ENCODE measurements at regions not wholly inside any gene's neighbourhood (a gene's known extent, or its start where the extent isn't known, plus 50 kb on each side); places are given as distances from the start of the nearest gene placed in this dataset.

GRCh38 chr17:34098699-34099098, 156.4 kb upstream of the CCL2 start:
- DNase-seq = no peak
- peaks cover 1 to 7% (median 5%) of the 10 kb centered on the region in 3 donors for H3K27me3 Mint-ChIP-seq (ENCODE audit: low read depth in 3 of 3)
- no peaks in the 10 kb centered on the region for H3K4me1 Mint-ChIP-seq
- no peak overlapping the region for H3K27ac Mint-ChIP-seq
- H3K36me3 Mint-ChIP-seq = no peaks in the 10 kb centered on the region
- H3K4me3 Mint-ChIP-seq = no peak overlapping the region
- H3K9me3 Mint-ChIP-seq = no peaks in the 10 kb centered on the region

GRCh38 chr17:34099859-34100515, 155.1 kb upstream of the CCL2 start:
- DNase-seq = no peak
- H3K36me3 Mint-ChIP-seq = no peaks in the 10 kb centered on the region
- H3K4me3 Mint-ChIP-seq = no peak overlapping the region
- no peak overlapping the region for H3K27ac Mint-ChIP-seq
- H3K4me1 Mint-ChIP-seq = no peaks in the 10 kb centered on the region
- no peaks in the 10 kb centered on the region for H3K9me3 Mint-ChIP-seq
- H3K27me3 Mint-ChIP-seq (ENCODE audit: low read depth in 3 of 3) = peaks cover 1 to 7% (median 5%) of the 10 kb centered on the region in 3 donors

GRCh38 chr17:34107019-34107418, 148.1 kb upstream of the CCL2 start:
- Mint-ChIP-seq H3K9me3 (no peaks in the 10 kb centered on the region), H3K36me3 (no peaks in the 10 kb centered on the region), H3K4me3 (no peak overlapping the region), H3K27me3 (ENCODE audit: low read depth in 3 of 3) (peaks cover 6 to 16% (median 7%) of the 10 kb centered on the region in 3 donors), H3K27ac (no peak overlapping the region), H3K4me1 (no peaks in the 10 kb centered on the region)
- DNase-seq = no peak

- peaks cover 0 to 2% (median 0%) of the 10 kb centered on the region in 6 donors for H3K9me3 Mint-ChIP-seq
- no peak overlapping the region for H3K4me3 Mint-ChIP-seq
- peaks cover 4 to 19% (median 9%) of the 10 kb centered on the region in 3 donors for H3K27me3 Mint-ChIP-seq (ENCODE audit: low read depth in 3 of 3)
- H3K27ac Mint-ChIP-seq = no peak overlapping the region
- no peaks in the 10 kb centered on the region for H3K4me1 Mint-ChIP-seq
- H3K36me3 Mint-ChIP-seq = no peaks in the 10 kb centered on the region
- no peak for DNase-seq
Measured at GRCh38 chr17:34110315-34110714, 144.8 kb upstream of the CCL2 start.

- peaks cover 0 to 2% (median 0%) of the 10 kb centered on the region in 6 donors for H3K9me3 Mint-ChIP-seq
- DNase-seq = no peak
- H3K27me3 Mint-ChIP-seq (ENCODE audit: low read depth in 3 of 3) = peaks cover 2 to 21% (median 6%) of the 10 kb centered on the region in 3 donors
- no peaks in the 10 kb centered on the region for H3K36me3 Mint-ChIP-seq
- no peak overlapping the region for H3K4me3 Mint-ChIP-seq
- H3K27ac Mint-ChIP-seq = no peak overlapping the region
- H3K4me1 Mint-ChIP-seq = no peaks in the 10 kb centered on the region
Measured at GRCh38 chr17:34113089-34113488, 142.0 kb upstream of the CCL2 start.

- Mint-ChIP-seq H3K27ac (no peak overlapping the region), H3K27me3 (ENCODE audit: low read depth in 3 of 3) (peaks cover 2 to 21% (median 6%) of the 10 kb centered on the region in 3 donors), H3K4me1 (no peaks in the 10 kb centered on the region), H3K36me3 (no peaks in the 10 kb centered on the region), H3K4me3 (no peak overlapping the region), H3K9me3 (peaks cover 0 to 2% (median 0%) of the 10 kb centered on the region in 6 donors)
- no peak for DNase-seq
Measured at GRCh38 chr17:34114174-34114573, 140.9 kb upstream of the CCL2 start.

- Mint-ChIP-seq H3K4me3 (no peak overlapping the region), H3K36me3 (no peaks in the 10 kb centered on the region), H3K27me3 (ENCODE audit: low read depth in 3 of 3) (peaks cover 3 to 13% (median 3%) of the 10 kb centered on the region in 3 donors), H3K9me3 (peaks cover 0 to 2% (median 0%) of the 10 kb centered on the region in 6 donors), H3K4me1 (no peaks in the 10 kb centered on the region), H3K27ac (no peak overlapping the region)
- DNase-seq = no peak
Measured at GRCh38 chr17:34116306-34116705, 138.8 kb upstream of the CCL2 start.

GRCh38 chr17:34117332-34117731, 137.8 kb upstream of the CCL2 start:
- peaks cover 0 to 2% (median 0%) of the 10 kb centered on the region in 6 donors for H3K9me3 Mint-ChIP-seq
- DNase-seq = no peak
- H3K4me3 Mint-ChIP-seq = no peak overlapping the region
- no peaks in the 10 kb centered on the region for H3K36me3 Mint-ChIP-seq
- H3K4me1 Mint-ChIP-seq = no peaks in the 10 kb centered on the region
- peaks cover 3 to 13% (median 3%) of the 10 kb centered on the region in 3 donors for H3K27me3 Mint-ChIP-seq (ENCODE audit: low read depth in 3 of 3)
- H3K27ac Mint-ChIP-seq = no peak overlapping the region

- no peaks in the 10 kb centered on the region for H3K36me3 Mint-ChIP-seq
- no peaks in the 10 kb centered on the region for H3K9me3 Mint-ChIP-seq
- H3K27me3 Mint-ChIP-seq (ENCODE audit: low read depth in 3 of 3) = peaks cover 3 to 13% (median 3%) of the 10 kb centered on the region in 3 donors
- H3K4me1 Mint-ChIP-seq = no peaks in the 10 kb centered on the region
- no peak overlapping the region for H3K27ac Mint-ChIP-seq
- no peak overlapping the region for H3K4me3 Mint-ChIP-seq
- DNase-seq = no peak
Measured at GRCh38 chr17:34117811-34118210, 137.3 kb upstream of the CCL2 start.

- no peak for DNase-seq
- Mint-ChIP-seq H3K36me3 (no peaks in the 10 kb centered on the region), H3K27me3 (ENCODE audit: low read depth in 3 of 3) (peaks cover 3 to 10% (median 3%) of the 10 kb centered on the region in 3 donors), H3K4me3 (no peak overlapping the region), H3K27ac (no peak overlapping the region), H3K9me3 (no peaks in the 10 kb centered on the region), H3K4me1 (no peaks in the 10 kb centered on the region)
Measured at GRCh38 chr17:34118564-34118963, 136.5 kb upstream of the CCL2 start.

GRCh38 chr17:34121311-34121710, 133.8 kb upstream of the CCL2 start:
- Mint-ChIP-seq H3K4me1 (no peaks in the 10 kb centered on the region), H3K36me3 (no peaks in the 10 kb centered on the region), H3K4me3 (no peak overlapping the region), H3K27me3 (ENCODE audit: low read depth in 3 of 3) (peaks cover 0 to 14% (median 5%) of the 10 kb centered on the region in 3 donors), H3K9me3 (no peaks in the 10 kb centered on the region), H3K27ac (no peak overlapping the region)
- no peak for DNase-seq

GRCh38 chr17:34122515-34122914, 132.6 kb upstream of the CCL2 start:
- Mint-ChIP-seq H3K9me3 (no peaks in the 10 kb centered on the region), H3K36me3 (no peaks in the 10 kb centered on the region), H3K4me3 (no peak overlapping the region), H3K27me3 (ENCODE audit: low read depth in 3 of 3) (peaks cover 2 to 9% (median 5%) of the 10 kb centered on the region in 3 donors), H3K27ac (no peak overlapping the region), H3K4me1 (no peaks in the 10 kb centered on the region)
- no peak for DNase-seq

- H3K4me1 Mint-ChIP-seq = no peaks in the 10 kb centered on the region
- no peak for DNase-seq
- H3K27me3 Mint-ChIP-seq (ENCODE audit: low read depth in 3 of 3) = peaks cover 4 to 9% (median 5%) of the 10 kb centered on the region in 3 donors
- H3K36me3 Mint-ChIP-seq = no peaks in the 10 kb centered on the region
- H3K9me3 Mint-ChIP-seq = no peaks in the 10 kb centered on the region
- no peak overlapping the region for H3K4me3 Mint-ChIP-seq
- no peak overlapping the region for H3K27ac Mint-ChIP-seq
Measured at GRCh38 chr17:34125010-34125409, 130.1 kb upstream of the CCL2 start.

- Mint-ChIP-seq H3K4me1 (no peaks in the 10 kb centered on the region), H3K36me3 (no peaks in the 10 kb centered on the region), H3K27ac (no peak overlapping the region), H3K27me3 (ENCODE audit: low read depth in 3 of 3) (peaks cover 4 to 10% (median 6%) of the 10 kb centered on the region in 3 donors), H3K4me3 (no peak overlapping the region), H3K9me3 (no peaks in the 10 kb centered on the region)
- DNase-seq = no peak
Measured at GRCh38 chr17:34125921-34126320, 129.2 kb upstream of the CCL2 start.

- Mint-ChIP-seq H3K4me1 (no peaks in the 10 kb centered on the region), H3K36me3 (no peaks in the 10 kb centered on the region), H3K27me3 (ENCODE audit: low read depth in 3 of 3) (peaks cover 4 to 10% (median 7%) of the 10 kb centered on the region in 3 donors), H3K4me3 (no peak overlapping the region), H3K9me3 (no peaks in the 10 kb centered on the region), H3K27ac (no peak overlapping the region)
- no peak for DNase-seq
Measured at GRCh38 chr17:34126496-34126895, 128.6 kb upstream of the CCL2 start.

All from immature natural killer cell (primary cell).